H9 (cell line): ENCODE measurements at regions not wholly inside any gene's neighbourhood (a gene's known extent, or its start where the extent isn't known, plus 50 kb on each side); places are given as distances from the start of the nearest gene placed in this dataset.

ENCODE experiments used
- DNase-seq: peaks from one replicate; pipeline ENCODE4 v3.0.0-alpha.2; 2017
- H2AFZ ChIP-seq: one replicate; pipeline ENCODE4 v1.6.1; 2013; ENCODE audit warnings: mild to moderate bottlenecking, low read length, control low read depth, moderate library complexity
- H2AK5ac ChIP-seq: 2 replicates; pipeline ENCODE4 v1.6.1; 2013; ENCODE audit warnings: low read length, control low read depth, mixed read lengths; ENCODE audit not compliant: insufficient read length
- H2BK120ac ChIP-seq: one replicate; pipeline ENCODE4 v1.6.1; 2013; ENCODE audit warnings: low read depth, mild to moderate bottlenecking, low read length, control low read depth, inconsistent platforms; ENCODE audit not compliant: poor library complexity, severe bottlenecking
- H2BK12ac ChIP-seq: 2 replicates; pipeline ENCODE4 v1.6.1; 2013; ENCODE audit warnings: low read length, control low read depth, mixed read lengths, low read depth; ENCODE audit not compliant: insufficient read length
- H2BK15ac ChIP-seq: 2 replicates; pipeline ENCODE4 v1.6.1; 2013; ENCODE audit warnings: low read depth, low read length, control low read depth
- H2BK20ac ChIP-seq: one replicate; pipeline ENCODE4 v1.6.1; 2013; ENCODE audit warnings: low read depth, mild to moderate bottlenecking, low read length, control low read depth, inconsistent platforms; ENCODE audit not compliant: poor library complexity, severe bottlenecking
- H2BK5ac ChIP-seq: 2 replicates; pipeline ENCODE4 v1.6.1; 2013; ENCODE audit warnings: low read length, control low read depth, mixed read lengths; ENCODE audit not compliant: insufficient read length
- H3K14ac ChIP-seq: 2 replicates; pipeline ENCODE4 v1.6.1; 2013; ENCODE audit warnings: low read length, control low read depth; ENCODE audit not compliant: insufficient read depth
- H3K18ac ChIP-seq: 2 replicates; pipeline ENCODE4 v1.6.1; 2013; ENCODE audit warnings: low read depth, mild to moderate bottlenecking, mixed read lengths, low read length, control low read depth; ENCODE audit not compliant: insufficient read length
- H3K23ac ChIP-seq: 2 replicates; pipeline ENCODE4 v1.6.1; 2013; ENCODE audit warnings: low read length, control low read depth, mixed read lengths, low read depth; ENCODE audit not compliant: insufficient read length
- H3K23me2 ChIP-seq: 2 replicates; pipeline ENCODE4 v1.6.1; 2013; ENCODE audit warnings: low read depth, mild to moderate bottlenecking, mixed read lengths, low read length, control low read depth; ENCODE audit not compliant: insufficient read length, poor library complexity, severe bottlenecking
- H3K27ac ChIP-seq: 2 replicates; pipeline ENCODE4 v1.5.1; 2013; ENCODE audit warnings: low read length, control low read depth, mixed read lengths, low read depth; ENCODE audit not compliant: insufficient read length
- H3K27me3 ChIP-seq: 2 replicates; pipeline ENCODE4 v1.6.1; 2013; ENCODE audit warnings: low read length, control low read depth, inconsistent platforms; ENCODE audit not compliant: insufficient read depth
- H3K4ac ChIP-seq: 2 replicates; pipeline ENCODE4 v1.6.1; 2013; ENCODE audit warnings: low read depth, mild to moderate bottlenecking, control low read depth, inconsistent platforms, low read length, moderate library complexity
- H3K4me1 ChIP-seq: 2 replicates; pipeline ENCODE4 v1.6.1; 2013; ENCODE audit warnings: low read length, control low read depth, inconsistent platforms; ENCODE audit not compliant: insufficient read depth
- H3K4me2 ChIP-seq: 2 replicates; pipeline ENCODE4 v1.6.1; 2013; ENCODE audit warnings: low read length, control low read depth, mixed read lengths; ENCODE audit not compliant: insufficient read length, insufficient read depth
- H3K56ac ChIP-seq: 2 replicates; pipeline ENCODE4 v1.6.1; 2013; ENCODE audit warnings: low read depth, mild to moderate bottlenecking, mixed read lengths, low read length, control low read depth; ENCODE audit not compliant: insufficient read length
- H3K79me1 ChIP-seq: 2 replicates; pipeline ENCODE4 v1.6.1; 2013; ENCODE audit warnings: low read depth, mild to moderate bottlenecking, moderate library complexity, low read length, control low read depth, inconsistent platforms; ENCODE audit not compliant: insufficient read depth, poor library complexity, severe bottlenecking
- H3K79me2 ChIP-seq: 2 replicates; pipeline ENCODE4 v1.6.1; 2013; ENCODE audit warnings: low read length, control low read depth, inconsistent platforms; ENCODE audit not compliant: insufficient read depth
- H3K9ac ChIP-seq: 2 replicates; pipeline ENCODE4 v1.6.1; 2013; ENCODE audit warnings: low read length, control low read depth, mixed read lengths; ENCODE audit not compliant: insufficient read length; ENCODE audit errors: extremely low read depth
- H3K9me3 ChIP-seq: one replicate; pipeline ENCODE4 v1.6.1; 2013; ENCODE audit warnings: low read depth, low read length, inconsistent platforms; ENCODE audit not compliant: control insufficient read depth
- H3T11ph ChIP-seq: one replicate; pipeline ENCODE4 v1.6.1; 2013; ENCODE audit warnings: mild to moderate bottlenecking, low read length, control low read depth, inconsistent platforms
- H4K20me1 ChIP-seq: one replicate; pipeline ENCODE4 v1.6.1; 2013; ENCODE audit not compliant: control insufficient read depth, insufficient read length, insufficient read depth
- H4K5ac ChIP-seq: 2 replicates; pipeline ENCODE4 v1.6.1; 2013; ENCODE audit warnings: low read depth, mild to moderate bottlenecking, mixed read lengths, low read length, control low read depth; ENCODE audit not compliant: insufficient read length
- H4K8ac ChIP-seq: replicated peaks from 2 replicates; pipeline ENCODE4 v1.6.1; 2013; ENCODE audit warnings: low read length, control low read depth, mixed read lengths, low read depth; ENCODE audit not compliant: insufficient read length
- H4K91ac ChIP-seq: 2 replicates; pipeline ENCODE4 v1.6.1; 2013; ENCODE audit warnings: low read depth, mild to moderate bottlenecking, moderate library complexity, mixed read lengths, low read length, control low read depth; ENCODE audit not compliant: insufficient read length
- H3K27ac Mint-ChIP-seq, 3 experiments: 2 replicates in 2 of 3; 3 replicates in 1 of 3; pipeline ENCODE4 v1.8.0; 2020 to 2021; ENCODE audit warnings: mixed read lengths in 3 of 3, mild to moderate bottlenecking in 1 of 3, moderate library complexity in 1 of 3
- H3K27me3 Mint-ChIP-seq: 2 replicates; pipeline ENCODE4 v1.8.0; 2021; ENCODE audit warnings: low read depth, mild to moderate bottlenecking, moderate library complexity, mixed read lengths
- H3K36me3 Mint-ChIP-seq, 3 experiments: 2 replicates in 2 of 3; 3 replicates in 1 of 3; pipeline ENCODE4 v1.8.0; 2020 to 2021; ENCODE audit warnings: low read depth in 3 of 3, mixed read lengths in 3 of 3; ENCODE audit not compliant: insufficient read depth in 1 of 3
- H3K4me1 Mint-ChIP-seq, 2 experiments: 2 replicates each; pipeline ENCODE4 v1.8.0; 2020; ENCODE audit warnings: mixed read lengths in 2 of 2
- H3K4me3 Mint-ChIP-seq, 2 experiments: 2 replicates in 1 of 2; 3 replicates in 1 of 2; pipeline ENCODE4 v1.8.0; 2020 to 2021; ENCODE audit warnings: mild to moderate bottlenecking in 2 of 2, mixed read lengths in 2 of 2, moderate library complexity in 1 of 2
- H3K9me3 Mint-ChIP-seq, 2 experiments: 2 replicates in 1 of 2; 3 replicates in 1 of 2; pipeline ENCODE4 v1.8.0; 2020; ENCODE audit warnings: mild to moderate bottlenecking in 2 of 2, mixed read lengths in 2 of 2, moderate library complexity in 1 of 2
- WGBS: extraction: QIAGEN DNeasy Blood & Tissue Kit; methylation state at CpG from one replicate; pipeline ENCODE4 v1.1.7; 2013; ENCODE audit warnings: missing lambda C conversion rate, low lambda C conversion rate, mixed read lengths; ENCODE audit not compliant: insufficient read length; ENCODE audit errors: extremely low coverage; 5-methylcytosine and 5-hydroxymethylcytosine counted together
- TF ChIP-seq, protein P1 (sequence below): fragments of 200-600 bp; sonication (generic); conservative IDR thresholded peaks from 3 replicates; pipeline ENCODE4 v1.8.0; 2021; ENCODE audit warnings: antibody characterized with exemption, mild to moderate bottlenecking

DNA sequence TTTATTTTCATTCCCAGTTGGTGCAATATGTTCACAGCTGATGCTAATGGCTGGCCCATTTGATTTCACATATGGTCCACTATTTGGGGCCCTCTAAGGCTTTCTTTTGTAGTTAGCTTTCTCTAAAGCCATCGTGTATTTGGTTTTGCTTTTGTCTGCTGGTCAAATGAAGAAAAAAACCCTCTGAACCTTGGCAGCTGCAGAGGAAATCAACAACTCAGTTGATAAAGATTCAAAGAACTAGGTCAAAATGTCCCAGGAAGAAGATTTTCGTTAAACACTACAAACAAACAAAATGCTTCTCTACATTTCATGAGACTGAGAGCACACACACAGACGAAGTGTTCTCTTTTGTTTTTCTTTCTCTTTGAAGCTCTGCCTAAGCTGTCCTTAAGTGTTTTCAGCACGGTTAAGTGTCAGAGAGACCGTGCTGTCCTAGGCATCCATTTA is 655.0 kb downstream of the RWDD3 start:
- no peak overlapping the region for H3K56ac ChIP-seq
- H2AFZ ChIP-seq: no peak overlapping the region
- no peak overlapping the region for H3K18ac ChIP-seq
- H3K79me1 ChIP-seq: no peaks in the 10 kb centered on the region
- H2BK20ac ChIP-seq: no peak overlapping the region
- no peak overlapping the region for H2BK15ac ChIP-seq
- no peak overlapping the region for H4K8ac ChIP-seq
- no peak overlapping the region for H3T11ph ChIP-seq
- no peaks in the 10 kb centered on the region for H3K27me3 Mint-ChIP-seq
- H2AK5ac ChIP-seq: no peak overlapping the region
- H3K9me3 ChIP-seq: no peaks in the 10 kb centered on the region
- H3K27ac ChIP-seq: no peak overlapping the region
- no peaks in the 10 kb centered on the region for H3K23me2 ChIP-seq
- H3K4me2 ChIP-seq: no peak overlapping the region
- H3K4me1 Mint-ChIP-seq: peaks cover 5 to 12% of the 10 kb centered on the region in 2 experiments; a peak in 3 of 4 replicates
- H3K4ac ChIP-seq: no peak overlapping the region
- no peak overlapping the region for H3K14ac ChIP-seq
- DNase-seq: no peak
- no peaks in the 10 kb centered on the region for H3K27me3 ChIP-seq
- peaks cover 0 to 3% of the 10 kb centered on the region in 2 experiments; a peak in 3 of 5 replicates for H3K9me3 Mint-ChIP-seq
- TF ChIP-seq, protein P1, sequence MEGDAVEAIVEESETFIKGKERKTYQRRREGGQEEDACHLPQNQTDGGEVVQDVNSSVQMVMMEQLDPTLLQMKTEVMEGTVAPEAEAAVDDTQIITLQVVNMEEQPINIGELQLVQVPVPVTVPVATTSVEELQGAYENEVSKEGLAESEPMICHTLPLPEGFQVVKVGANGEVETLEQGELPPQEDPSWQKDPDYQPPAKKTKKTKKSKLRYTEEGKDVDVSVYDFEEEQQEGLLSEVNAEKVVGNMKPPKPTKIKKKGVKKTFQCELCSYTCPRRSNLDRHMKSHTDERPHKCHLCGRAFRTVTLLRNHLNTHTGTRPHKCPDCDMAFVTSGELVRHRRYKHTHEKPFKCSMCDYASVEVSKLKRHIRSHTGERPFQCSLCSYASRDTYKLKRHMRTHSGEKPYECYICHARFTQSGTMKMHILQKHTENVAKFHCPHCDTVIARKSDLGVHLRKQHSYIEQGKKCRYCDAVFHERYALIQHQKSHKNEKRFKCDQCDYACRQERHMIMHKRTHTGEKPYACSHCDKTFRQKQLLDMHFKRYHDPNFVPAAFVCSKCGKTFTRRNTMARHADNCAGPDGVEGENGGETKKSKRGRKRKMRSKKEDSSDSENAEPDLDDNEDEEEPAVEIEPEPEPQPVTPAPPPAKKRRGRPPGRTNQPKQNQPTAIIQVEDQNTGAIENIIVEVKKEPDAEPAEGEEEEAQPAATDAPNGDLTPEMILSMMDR: no peak
- H4K5ac ChIP-seq: no peak overlapping the region
- no peaks in the 10 kb centered on the region; a peak in 2 of 7 replicates for H3K36me3 Mint-ChIP-seq
- no peak overlapping the region for H4K91ac ChIP-seq
- WGBS: no CpG with 5 or more reads among the region's 5 CpGs
- H2BK12ac ChIP-seq: no peak overlapping the region
- no peaks in the 10 kb centered on the region for H4K20me1 ChIP-seq
- no peak overlapping the region for H2BK120ac ChIP-seq
- H2BK5ac ChIP-seq: no peak overlapping the region
- H3K79me2 ChIP-seq: no peaks in the 10 kb centered on the region
- H3K4me3 Mint-ChIP-seq: no peak overlapping the region
- no peaks in the 10 kb centered on the region for H3K4me1 ChIP-seq
- H3K9ac ChIP-seq: no peak overlapping the region
- H3K23ac ChIP-seq: no peak overlapping the region
- peak overlapping the region in 1 of 3 experiments; percentile 12; a peak in 2 of 7 replicates for H3K27ac Mint-ChIP-seq
